ENCODE measurements at regions not wholly inside any gene's neighbourhood (a gene's known extent, or its start where the extent isn't known, plus 50 kb on each side); places are given as distances from the start of the nearest gene placed in this dataset.
A peak's percentile ranks its signal among the peaks of the same experiment; 100 is the strongest.
"Not testable (repeated sequence)": the region's sequence is repeated elsewhere in the genome, so short reads cannot be mapped to it uniquely, and the experiment has no call there.

DNA sequence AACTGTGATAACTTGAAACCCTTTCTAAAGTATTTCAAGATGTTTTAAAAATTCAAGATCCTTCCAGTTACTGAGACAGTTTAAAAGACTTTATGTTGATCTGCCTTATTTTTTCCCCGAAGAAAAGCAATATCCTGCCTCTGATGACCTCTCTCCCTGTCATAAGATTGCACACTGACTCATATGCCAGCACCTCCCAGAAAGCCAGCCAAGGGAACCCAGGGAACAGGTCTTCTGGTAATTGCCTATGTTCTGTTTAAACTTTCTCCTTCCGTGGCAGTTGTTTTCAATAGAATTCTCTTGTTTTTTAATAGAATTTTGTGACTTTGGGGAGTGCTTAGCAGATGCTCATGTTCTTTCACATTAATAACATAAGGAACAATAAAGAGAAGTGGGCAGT, 300.2 kb upstream of the PRKD1 start:
- no peak for DNase-seq

DNA sequence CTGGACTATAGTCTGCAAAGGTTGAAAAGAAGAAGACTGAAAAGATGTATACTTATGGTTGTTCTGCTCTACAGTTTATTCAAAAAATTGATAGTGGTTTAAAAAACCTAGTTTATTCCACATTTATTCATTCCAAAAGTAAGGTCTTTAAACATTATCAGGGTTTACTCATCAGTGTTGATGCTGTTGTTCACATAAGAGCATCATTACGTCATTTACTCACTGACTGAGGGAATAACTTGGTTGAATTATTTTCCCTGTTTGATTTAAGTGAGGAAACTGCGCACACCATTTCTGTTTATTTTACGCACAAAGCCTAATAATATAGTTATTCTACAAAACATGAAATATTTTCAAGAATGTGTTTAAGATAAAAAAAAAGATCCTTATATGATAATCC, 303.1 kb upstream of the PRKD1 start:
- DNase-seq, result no peak

DNA sequence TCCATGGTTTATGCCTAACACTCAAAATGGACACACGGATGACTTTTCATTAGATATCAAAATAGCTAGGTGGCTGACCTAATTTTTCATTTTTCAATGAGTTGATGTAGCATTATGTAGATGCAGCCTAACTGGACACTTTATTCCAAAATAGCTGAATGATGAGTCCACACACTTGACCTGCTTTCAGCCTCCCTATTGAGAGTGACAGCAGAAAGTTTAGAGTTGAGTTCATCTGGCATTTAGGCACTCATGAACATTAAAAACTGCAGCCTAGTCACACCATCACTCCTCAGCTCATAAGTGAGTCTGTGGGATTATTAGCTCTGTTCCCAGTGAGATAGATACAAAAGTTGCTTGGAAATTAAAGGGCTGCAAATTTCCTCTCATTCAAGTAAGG, 307.3 kb upstream of the PRKD1 start:
- no peak for DNase-seq

DNA sequence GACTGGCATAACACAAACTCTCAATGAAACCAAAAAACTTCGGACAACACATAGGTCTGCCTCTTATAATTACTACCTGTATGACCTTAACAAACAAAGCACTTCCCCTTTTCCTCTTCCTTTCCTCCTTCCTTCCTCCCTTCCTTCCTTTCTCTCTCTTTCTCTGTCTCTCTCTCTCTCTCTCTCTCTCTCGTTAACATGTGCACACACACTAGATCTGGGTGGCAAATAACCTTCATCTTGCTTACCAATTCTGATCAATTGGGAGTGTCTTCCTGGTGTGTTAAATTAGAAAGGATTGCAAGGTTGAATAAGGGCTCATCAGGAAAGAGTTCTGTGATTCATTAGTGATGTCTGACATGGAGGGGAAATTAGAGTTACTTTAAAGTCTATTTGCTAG, 307.8 kb upstream of the PRKD1 start:
- DNase-seq, result no peak

DNA sequence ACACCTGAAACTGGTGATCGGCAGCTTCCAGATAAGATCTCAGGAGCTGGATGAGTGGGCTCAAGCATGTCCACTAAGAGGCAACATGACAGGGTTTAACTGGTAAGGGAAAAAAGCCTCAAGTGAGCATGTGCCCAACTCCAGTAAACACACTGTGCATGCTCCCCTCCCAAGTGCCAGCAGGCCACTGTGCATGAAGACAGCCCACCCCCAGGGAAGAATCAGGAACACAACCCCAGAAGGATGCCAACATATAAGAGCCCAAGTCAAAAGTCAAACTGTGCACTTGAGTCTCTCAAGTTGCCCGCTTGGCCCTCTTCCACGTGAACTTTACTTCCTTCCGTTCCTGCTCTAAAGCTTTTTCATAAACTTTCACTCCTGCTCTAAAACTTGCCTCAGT, 311.3 kb upstream of the PRKD1 start:
- DNase-seq, result no peak

DNA sequence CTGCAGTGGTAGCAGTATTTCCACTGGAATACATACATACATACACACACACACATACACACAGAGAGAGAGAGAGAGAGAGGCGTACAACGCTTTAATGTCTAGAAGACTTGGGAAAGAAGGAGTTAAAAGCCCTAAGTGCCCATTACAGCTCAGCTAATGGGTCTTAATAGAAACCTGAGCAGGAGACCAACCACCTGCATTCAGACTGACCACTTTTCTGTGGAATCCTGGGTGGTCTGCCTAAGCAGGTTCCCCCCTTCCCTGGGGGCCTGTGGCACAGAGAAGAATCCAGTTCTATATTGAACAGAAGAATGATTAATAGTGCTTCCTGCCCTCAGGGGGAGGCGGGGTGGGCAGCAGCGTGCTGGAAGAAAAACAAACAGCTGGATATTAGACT, 312.4 kb upstream of the PRKD1 start:
- no peak for DNase-seq

DNA sequence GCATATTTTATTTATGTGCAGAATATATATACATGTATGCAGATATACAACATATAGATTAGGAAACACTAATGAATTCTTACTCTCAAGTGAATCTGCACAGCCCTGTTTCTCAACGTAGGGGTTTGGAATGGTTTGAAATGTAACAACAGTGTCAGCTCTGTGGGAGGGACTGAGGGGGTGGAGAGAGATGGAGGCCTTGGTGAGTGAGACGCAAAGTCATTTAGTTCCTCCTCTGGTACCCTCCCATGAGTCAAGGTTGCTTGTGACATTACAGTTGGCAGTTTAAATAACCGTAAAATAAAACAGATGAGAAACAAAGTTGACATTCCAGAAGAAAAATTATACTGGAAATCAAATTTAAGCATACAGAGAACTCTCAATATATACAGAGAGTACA, 313.0 kb upstream of the PRKD1 start:
- no peak for DNase-seq

DNA sequence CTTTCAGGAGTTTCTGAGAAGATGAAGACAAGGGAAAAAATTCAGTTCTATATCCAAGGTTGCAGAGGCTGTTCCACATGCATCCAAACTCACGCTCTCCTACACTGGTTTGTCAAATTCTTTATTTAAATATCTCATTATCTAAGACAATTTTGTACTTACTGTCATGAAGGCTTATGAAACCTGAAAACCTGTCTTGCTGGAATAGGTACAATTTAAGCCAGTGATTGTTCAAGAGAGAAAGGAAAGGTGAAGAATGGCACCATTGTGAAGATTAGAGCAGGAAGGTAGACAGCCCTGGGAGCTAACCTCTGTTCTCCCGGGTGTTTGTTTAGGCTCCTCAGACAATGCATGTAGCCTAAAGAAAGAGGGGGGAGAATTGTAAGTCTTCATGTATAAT, 315.1 kb upstream of the PRKD1 start:
- DNase-seq, result no peak

DNA sequence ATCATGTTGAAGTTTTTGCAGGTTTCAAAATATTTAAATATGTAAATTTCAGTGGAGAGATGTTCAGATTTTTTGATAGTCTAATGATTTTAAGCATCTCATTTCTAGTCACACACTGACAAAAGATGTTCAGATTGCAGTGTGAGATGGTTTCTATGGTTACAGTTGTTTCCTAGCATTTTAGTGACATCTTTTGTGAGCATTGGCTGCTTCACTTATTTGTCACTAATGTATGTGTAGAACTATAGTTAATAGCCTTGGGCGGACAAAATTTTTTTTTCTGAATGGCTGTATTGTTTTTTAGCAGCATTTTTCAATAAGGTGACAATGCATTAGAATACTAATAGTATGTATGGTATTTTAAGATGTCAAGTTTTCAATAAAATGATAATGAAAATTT, 315.6 kb upstream of the PRKD1 start:
- no peak for DNase-seq

DNA sequence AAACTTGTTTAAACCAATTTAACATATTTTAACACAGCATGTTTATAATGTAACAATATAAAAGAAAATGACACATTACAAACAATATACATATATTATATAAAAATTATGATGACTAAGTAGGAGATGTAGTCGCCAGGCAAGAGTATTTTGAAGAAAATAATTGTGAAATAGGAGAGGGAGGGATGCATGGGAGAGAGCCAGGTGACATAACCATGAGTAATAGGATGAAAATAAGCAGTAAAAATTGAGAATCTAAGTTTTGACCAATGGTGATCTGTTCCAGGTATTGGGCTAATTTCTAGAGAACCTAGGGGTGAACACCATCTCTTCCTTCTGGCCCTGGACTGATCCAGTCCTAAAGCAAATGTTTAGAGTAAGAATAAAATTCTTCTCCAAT, 315.2 kb upstream of the G2E3 start:
- DNase-seq, result no peak

DNA sequence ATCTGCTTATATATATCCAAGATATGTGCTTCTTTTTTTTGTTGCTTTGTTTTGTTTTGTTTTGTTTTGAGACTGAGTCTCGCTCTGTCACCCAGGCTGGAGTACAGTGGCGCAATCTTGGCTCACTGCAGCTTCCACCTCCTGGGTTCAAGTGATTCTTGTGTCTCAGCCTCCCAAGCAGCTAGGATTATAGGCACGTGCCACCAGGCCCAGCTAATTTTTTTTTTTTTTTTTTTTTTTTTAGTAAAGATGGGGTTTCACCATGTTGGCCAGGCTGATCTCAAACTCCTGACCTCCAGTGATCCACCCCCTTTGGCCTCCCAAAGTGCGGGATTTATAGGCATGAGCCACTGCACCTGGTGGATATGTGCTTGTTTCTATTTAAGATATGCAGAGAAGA, 314.6 kb upstream of the G2E3 start:
- DNase-seq, result not testable (repeated sequence)

DNA sequence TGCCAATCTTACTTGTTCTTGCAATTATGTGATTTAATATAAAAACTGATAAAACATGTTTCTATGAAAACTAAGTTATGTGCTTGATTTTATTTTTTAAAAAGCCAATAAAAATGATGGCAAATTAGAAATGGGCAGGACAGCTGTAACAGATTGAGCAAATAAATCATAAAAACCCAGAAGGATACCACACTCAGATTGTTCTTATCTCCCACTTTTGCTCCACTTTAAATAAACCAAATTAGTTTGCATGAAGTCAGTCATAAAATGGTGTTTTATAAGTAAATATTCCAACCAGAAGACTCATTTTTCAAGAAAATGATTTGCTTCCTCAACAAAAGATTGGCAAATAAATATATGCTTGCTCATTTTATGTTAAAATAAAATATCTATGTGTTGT, 307.9 kb upstream of the G2E3 start:
- DNase-seq, result no peak

DNA sequence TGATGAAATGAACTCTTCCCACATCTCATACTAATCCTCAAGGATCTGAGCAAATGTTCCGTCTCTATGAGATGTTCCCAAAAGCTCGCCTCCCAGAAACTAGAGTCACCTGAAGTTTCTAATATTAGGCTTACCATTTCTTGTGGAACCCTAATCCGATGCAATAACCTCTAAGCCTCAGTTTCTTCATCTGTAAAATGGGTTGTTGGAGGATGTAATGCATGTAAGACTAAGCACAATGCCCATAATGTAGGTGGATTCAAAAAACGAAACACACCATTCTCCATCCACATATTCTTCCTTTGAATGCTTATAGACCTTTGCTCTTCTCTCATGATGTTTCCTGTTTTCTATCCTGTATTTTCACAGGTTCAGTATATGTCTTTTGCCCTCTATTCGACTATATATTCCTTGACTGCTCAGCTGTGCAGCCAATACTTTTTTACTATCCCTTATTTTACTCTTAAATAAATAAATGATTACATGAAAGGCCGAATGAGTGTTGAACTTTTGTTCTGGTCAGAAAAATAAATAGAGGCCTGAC, 307.3 kb upstream of the G2E3 start:
- DNase-seq, result no peak

DNA sequence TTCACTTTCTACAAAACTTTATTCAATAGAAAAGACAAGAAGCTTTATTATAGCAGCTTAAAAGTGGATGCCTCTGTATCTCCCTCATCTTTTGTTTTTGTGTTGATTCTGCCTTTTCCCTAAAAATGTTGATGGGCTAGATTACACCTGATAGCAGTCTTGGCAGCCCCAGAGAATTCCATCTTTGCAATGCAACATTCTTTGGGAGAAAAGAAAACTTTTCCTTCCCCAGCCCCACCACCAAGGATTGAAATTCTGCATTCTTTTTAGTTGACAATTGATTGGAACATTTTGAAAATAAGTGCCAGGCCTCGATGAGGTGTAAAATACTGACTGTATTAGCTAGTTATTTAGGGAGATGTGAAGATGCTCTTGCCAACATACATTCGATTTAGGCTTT, 306.8 kb upstream of the G2E3 start:
- no peak for DNase-seq

DNA sequence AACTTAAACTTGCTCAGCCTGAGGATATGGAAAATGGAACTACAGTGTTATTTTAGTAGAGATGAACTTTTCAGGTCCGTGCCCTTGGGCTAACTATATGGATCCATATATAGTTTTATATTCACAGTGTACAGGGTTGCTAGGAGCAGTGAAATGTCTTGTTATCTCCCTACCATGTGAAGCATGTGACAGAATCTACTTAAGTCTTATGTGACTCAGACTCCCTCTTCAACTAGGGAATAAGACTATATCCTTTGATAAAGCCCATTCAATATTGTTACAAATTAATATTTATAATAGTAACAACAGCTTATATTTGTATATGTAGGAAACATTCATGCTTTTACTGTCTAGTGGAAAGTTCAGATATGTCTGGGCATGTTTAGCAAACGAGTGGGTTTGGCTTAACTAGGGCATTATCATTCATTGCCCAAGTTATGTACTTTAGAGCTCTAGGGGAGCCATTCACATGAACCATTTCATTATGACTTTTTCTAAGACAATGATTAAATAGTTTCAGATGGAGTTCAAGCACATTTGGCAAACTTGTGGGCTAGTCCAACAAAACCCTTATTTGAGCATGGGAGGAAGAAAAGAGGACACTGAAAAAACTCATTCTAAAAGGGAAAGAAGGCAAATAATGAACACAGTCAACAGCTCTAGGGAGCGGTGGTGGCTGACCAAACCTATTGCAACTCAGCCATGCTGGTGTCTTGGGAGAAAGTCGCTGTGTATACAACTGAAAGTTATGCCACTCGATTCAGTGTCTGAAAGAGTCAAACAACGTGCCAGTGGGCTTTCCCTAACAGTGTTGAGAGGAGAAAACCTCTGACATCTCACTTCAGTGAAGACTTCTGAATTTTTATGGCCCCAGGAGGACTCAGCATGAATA, 305.9 kb upstream of the G2E3 start:
- no peak for DNase-seq

DNA sequence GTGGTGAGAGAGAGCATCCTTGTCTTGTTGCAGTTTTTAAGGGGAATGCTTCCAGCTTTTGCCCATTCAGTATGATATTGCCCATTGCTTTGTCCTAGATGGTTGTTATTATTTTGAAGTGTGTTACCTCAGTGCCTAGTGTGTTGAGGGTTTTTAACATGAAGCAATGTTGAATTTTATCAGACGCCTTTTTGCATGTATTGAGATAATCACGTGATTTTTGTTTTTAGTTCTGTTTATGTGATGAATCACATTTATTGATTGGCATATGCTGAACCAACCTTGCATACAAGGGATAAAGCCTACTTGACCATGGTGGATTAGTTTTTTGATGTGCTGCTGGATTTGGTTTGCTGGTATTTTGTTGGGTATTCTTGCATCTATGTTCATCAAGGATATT, 302.3 kb upstream of the G2E3 start:
- DNase-seq, result no peak

DNA sequence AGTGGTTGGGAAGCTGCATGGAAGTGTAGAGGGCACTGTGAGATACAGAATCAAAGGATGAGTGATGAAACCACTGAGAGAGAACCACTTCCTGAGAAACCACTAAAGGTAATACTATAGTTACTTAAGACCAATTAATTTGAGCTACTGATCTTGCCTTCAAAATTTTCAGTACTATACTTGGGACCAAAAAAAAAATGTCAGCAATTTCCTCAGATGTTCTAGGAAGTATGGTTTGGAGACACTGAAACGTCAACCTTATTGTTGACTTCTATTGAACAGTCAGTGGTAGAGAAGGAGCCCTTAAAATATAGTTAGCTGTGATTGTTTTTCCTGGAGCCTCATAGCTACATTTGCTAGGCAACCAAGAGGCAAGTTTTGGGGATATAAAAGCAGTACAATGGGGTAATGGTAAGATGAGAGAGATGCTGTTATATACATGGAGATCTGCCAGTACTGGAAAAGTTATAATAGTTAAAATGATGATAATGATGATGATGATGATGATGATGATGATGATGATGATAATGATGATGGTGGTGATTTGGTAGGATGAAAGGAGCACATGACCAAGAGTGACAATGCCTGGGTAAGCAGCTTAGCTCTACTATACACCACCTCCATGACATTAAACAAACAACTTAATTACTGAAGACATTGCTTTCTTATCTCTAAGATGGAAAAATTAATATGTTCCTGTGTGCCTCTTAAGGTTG, 300.9 kb upstream of the G2E3 start:
- no peak for DNase-seq

DNA sequence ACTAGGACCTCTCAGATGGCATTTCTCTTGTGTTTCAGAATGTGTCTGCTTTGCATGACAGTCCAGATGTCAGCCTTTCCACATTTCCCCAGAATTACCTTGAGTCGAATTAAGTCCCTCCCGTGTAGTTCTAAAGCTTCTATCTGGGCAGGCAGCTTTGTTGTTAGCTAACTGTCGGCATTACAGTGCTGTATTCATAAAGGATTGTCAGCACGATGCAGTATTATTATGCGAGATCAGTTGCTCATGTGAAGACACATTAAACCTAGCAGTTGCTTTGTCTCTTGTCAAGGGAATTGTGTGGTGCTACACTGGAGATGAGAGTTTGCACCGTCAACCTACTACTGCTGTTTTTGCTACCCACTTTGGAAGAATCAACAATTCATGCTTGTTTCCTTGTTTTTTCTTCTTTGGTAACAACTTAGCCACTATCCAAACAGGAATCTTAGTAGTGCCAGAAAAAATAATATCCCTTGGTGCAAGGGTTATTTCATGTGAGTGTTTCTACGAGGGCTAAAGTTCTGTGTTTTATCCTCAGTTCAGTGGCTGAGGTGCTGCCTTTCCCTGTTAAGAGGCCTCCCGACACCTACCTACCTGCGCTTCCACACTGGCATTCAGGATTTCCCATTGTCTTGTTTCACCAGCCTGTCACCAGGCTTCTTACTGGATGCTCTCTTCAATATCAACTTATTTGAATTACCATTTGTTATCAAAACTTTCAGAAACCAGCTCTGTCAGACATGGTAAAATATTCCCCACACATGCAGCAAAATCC, 297.9 kb upstream of the G2E3 start:
- DNase-seq, result no peak

DNA sequence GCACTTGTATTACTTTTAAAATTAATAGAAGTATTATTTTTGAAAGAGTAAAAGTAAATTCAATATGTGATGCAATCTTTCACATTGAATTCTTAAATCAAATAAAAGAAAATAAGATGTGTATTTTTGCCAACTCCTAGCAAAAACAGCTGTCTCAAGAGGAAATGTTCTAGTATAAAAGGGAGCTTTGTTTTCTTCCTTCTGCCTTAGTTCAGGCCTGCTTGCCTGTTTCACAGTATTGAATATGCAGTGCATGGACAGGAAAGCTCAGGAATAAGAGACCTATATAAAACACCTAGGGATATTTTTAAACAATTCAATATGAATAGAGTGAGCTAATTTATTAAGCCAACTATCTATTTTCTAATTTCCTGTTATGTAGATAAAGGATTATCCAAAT, 294.8 kb upstream of the G2E3 start:
- no peak for DNase-seq

DNA sequence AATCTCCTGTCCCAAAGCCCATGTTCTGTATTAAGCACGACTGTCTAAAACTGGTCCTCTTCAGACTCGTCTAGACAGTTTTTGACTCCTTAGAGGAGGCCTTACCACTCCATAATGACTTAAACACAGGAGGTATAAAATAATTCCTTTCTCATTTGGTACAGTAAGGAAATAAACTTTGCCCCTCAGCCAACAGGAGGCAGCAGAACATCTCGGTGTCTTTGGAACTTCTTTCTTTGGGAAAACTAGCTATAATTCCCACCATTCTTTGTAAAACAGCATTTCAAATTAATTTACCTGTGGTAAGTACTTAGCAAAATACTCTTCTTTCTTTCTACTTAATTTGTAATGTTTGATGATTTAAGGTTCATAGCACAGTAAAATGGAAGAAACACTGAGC, 292.7 kb upstream of the G2E3 start:
- DNase-seq, result no peak

DNA sequence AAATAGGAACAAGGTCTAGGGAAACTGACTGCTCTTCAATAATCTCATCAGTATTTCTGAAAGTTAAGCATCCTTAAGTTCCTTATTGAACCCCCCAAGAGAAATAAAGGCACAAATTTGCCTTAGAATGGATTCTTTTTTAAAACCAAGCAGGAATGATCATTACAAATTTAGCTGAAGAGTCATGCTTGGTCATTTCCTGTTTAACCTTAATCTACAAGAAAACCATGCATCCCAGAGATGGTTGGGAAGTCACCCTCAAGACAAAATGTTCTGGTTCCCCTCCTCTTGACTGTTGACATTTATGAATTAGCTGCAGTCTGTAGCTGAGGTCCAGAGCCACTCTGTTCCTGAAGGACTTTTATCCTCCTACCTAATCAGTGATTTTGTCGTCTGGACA, 291.8 kb upstream of the G2E3 start:
- DNase-seq, result no peak

DNA sequence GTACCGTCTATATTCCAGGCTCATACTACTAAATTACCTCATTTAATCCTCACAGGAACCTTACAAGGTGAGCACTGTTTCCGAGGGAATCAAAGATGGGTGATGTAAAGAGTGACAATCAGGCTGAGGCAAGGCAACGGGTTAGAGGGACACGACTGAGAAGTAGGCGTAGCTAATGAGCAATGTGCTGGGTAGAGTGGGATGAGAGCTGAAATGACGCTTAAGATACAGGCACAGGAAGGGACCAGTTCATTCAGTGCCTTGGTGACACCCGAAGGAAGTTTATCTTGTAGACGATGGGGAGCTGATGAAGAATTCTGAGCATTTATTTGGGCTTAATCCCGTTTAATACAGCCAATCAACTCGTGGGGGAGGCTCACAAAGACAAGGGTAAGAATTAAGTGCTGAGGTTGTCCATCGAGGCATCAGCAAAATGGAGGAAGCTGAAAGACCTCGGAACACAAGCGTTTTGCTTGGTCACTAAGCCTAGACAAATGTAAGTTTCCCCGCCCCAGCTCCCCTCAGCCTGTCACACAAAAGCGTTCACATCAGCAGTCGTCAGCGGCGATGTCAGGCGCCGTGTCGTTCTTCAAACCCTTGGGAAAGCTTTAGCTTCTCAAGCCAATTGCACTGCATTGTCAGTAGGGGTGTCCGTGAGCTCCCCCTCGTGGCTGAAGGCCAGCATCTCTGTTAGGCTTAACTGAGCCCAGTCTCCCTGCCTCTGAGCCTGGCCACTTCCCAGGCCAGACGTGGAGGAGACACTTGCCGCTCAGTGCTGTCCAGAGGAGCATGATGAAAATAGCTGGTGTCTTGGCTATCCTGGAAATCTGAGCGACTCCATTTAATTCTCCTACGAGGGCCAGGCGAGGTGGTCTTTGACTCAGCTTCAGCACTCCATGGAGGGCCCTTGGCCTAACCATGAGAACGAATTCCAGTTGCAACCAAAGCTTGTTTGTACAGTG, 288.5 kb upstream of the G2E3 start:
- DNase-seq, result peak; percentile 78
